ENCODE measurements at regions not wholly inside any gene's neighbourhood (a gene's known extent, or its start where the extent isn't known, plus 50 kb on each side); places are given as distances from the start of the nearest gene placed in this dataset.
"Not testable (repeated sequence)": the region's sequence is repeated elsewhere in the genome, so short reads cannot be mapped to it uniquely, and the experiment has no call there.

DNA sequence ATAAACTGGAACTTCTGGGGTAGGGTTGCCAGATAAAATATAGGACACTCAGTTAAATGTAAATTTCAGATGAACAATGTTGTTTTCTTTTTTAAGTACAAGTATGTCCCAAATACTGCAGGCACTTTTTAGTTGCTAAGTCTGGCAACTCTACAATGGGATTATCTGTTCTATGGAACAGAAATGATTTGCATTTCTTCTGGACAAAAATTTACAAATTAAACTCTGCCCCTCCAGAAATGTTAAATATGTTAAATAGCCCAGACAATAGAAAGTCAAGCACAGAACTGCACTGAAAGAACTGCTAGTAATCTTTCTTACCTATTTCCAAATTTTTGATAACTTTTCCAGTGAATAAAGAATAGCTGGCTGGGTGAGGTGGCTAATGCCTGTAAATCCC lies 140.1 kb upstream of the DDX53 start:
- in situ Hi-C loops (cut with MboI; ENCODE audit: low pct_unique_long_range_greater_than_20kb, low sequenced_read_pairs, unreplicated experiment): no loop called here
- DNase-seq (ENCODE audit: low spot score): no peak
- TF ChIP-seq, protein P1, sequence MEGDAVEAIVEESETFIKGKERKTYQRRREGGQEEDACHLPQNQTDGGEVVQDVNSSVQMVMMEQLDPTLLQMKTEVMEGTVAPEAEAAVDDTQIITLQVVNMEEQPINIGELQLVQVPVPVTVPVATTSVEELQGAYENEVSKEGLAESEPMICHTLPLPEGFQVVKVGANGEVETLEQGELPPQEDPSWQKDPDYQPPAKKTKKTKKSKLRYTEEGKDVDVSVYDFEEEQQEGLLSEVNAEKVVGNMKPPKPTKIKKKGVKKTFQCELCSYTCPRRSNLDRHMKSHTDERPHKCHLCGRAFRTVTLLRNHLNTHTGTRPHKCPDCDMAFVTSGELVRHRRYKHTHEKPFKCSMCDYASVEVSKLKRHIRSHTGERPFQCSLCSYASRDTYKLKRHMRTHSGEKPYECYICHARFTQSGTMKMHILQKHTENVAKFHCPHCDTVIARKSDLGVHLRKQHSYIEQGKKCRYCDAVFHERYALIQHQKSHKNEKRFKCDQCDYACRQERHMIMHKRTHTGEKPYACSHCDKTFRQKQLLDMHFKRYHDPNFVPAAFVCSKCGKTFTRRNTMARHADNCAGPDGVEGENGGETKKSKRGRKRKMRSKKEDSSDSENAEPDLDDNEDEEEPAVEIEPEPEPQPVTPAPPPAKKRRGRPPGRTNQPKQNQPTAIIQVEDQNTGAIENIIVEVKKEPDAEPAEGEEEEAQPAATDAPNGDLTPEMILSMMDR (IDR thresholded peaks at IDR 0.05; ENCODE audit: extremely low read depth, insufficient read depth, missing control alignments): no peak

DNA sequence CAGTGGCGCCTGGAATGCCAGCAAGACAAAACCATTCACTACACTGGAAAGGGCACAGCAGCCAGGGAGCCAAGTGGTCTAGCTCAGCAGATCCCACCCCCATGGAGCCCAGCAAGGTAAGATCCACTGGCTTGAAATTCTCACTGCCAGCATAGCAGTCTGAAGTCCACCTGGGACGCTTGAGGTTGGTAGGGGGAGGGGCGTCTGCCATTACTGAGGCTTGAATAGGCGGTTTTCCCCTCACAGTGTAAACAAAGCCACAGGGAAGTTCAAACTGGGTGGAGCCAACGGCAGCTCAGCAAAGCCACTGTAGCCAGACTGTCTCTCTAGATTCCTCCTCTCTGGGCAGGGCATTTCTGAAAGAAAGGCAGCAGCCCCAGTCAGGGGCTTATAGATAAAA lies 133.0 kb upstream of the DDX53 start:
- in situ Hi-C loops (cut with MboI; ENCODE audit: low pct_unique_long_range_greater_than_20kb, low sequenced_read_pairs, unreplicated experiment); DNase-seq (ENCODE audit: low spot score): not testable (repeated sequence)

DNA sequence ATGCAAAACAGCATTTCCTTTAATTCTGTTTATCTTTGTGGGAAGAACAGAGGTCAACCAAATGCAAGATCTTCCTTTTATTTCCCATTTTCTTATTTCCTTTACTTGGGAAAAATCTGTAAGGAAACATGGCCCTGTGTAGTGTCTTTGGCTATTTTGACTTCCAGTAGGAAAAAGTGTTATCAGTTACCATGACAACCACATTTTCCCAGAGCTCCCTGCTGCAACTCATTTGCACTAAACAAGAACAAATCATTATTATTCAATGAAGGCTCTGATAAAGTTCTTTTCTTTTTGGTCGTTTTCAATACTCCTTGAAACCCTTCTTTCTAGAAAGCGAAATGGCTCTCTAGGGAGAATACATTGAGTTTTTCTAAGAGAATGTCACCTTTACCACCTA lies 117.2 kb upstream of the DDX53 start:
- in situ Hi-C loops (cut with MboI; ENCODE audit: low pct_unique_long_range_greater_than_20kb, low sequenced_read_pairs, unreplicated experiment): no loop called here
- TF ChIP-seq, protein P1 (IDR thresholded peaks at IDR 0.05; ENCODE audit: extremely low read depth, insufficient read depth, missing control alignments): no peak

DNA sequence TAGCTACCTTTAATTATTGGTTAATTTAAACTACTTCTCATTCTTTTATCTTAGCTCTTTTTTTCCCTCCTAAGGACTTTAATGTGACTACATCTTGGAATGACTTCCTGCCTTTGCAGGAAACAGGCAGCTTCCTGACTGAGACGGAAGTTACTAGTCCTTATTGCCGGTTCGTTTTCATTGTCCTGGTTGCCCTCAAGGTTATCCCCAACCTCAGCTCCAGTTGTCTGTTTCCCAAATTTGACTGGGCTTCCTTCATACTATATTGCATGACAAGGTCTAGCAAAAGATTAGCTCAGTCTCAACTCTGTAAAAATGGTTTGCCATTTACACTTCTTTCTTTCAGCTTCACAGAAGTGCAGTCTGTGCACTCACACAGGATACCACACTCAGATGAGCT lies 109.9 kb upstream of the DDX53 start:
- TF ChIP-seq, protein P1 (IDR thresholded peaks at IDR 0.05; ENCODE audit: extremely low read depth, insufficient read depth, missing control alignments): no peak
- DNase-seq (ENCODE audit: low spot score): no peak
- in situ Hi-C loops (cut with MboI; ENCODE audit: low pct_unique_long_range_greater_than_20kb, low sequenced_read_pairs, unreplicated experiment): no loop called here

More for the DNA sequence above, 117.2 kb upstream of the DDX53 start:
- no peak for DNase-seq (ENCODE audit: low spot score)

DNA sequence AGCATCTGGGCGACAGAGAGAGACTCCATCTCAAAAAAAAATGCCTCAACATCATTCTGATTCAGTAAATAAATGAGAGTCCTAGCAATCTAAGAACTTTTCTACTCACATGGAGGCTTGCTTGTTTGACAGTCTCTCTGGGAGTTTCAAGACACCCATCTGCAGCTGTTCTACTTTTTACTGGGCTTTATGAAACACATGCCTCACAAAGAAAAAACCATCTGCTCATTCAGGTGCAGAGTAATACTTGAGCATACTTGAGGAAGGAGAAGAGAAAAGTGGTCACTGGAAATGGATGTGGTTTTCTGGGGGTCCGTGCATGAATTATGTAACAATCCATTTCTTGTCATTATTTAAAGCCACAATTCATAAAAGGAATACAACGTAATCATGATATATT lies 87.1 kb upstream of the DDX53 start:
- in situ Hi-C loops (cut with MboI; ENCODE audit: low pct_unique_long_range_greater_than_20kb, low sequenced_read_pairs, unreplicated experiment): no loop called here
- TF ChIP-seq, protein P1 (IDR thresholded peaks at IDR 0.05; ENCODE audit: extremely low read depth, insufficient read depth, missing control alignments): no peak
- DNase-seq (ENCODE audit: low spot score): no peak

DNA sequence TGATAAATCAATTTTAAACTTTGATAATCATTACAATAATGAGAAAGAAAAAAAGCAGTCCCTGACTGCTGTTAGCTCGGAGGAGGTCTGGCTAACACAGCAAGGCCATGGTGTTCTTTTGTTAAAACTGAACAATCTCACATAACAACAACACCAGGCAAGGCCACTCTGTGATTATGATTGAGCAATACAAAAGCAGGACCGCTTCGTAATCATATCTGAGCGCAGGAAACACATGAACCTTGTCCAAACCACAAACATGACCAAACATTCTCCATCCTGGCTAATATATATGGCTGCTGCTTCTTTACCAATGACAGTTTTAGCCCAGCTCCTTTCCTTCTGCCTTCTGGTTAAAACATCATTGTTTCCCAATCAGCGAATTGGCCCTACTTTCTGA lies 76.8 kb upstream of the DDX53 start:
- DNase-seq (ENCODE audit: low spot score): no peak
- in situ Hi-C loops (cut with MboI; ENCODE audit: low pct_unique_long_range_greater_than_20kb, low sequenced_read_pairs, unreplicated experiment): no loop called here
- TF ChIP-seq, protein P1 (IDR thresholded peaks at IDR 0.05; ENCODE audit: extremely low read depth, insufficient read depth, missing control alignments): no peak

DNA sequence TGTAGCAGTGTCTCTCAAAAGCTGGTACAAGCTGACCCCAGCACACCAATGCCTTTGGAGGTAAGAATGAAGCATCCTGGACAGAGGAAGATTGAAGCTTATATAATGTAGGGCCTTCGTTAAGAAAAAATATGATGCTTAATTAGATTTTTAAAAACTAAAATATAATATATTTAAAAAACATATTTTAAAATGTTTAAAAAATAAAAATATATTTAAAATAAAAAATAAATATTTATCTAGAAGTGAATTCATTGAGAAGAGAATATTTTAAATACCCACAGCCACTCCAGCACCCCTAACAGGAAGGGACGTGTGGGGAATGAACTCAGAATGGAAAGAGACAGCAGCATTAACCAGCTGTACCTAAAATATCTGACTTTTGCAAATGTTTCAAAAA lies 65.1 kb upstream of the DDX53 start:
- DNase-seq (ENCODE audit: low spot score): no peak
- in situ Hi-C loops (cut with MboI; ENCODE audit: low pct_unique_long_range_greater_than_20kb, low sequenced_read_pairs, unreplicated experiment): no loop called here
- TF ChIP-seq, protein P1 (IDR thresholded peaks at IDR 0.05; ENCODE audit: extremely low read depth, insufficient read depth, missing control alignments): no peak

All from GM13977 (cell line).